Skeletal muscle cell (primary cell): ENCODE measurements at regions not wholly inside any gene's neighbourhood (a gene's known extent, or its start where the extent isn't known, plus 50 kb on each side); places are given as distances from the start of the nearest gene placed in this dataset.
A peak's percentile ranks its signal among the peaks of the same experiment; 100 is the strongest.

Source experiments
- DNase-seq: peaks from one replicate; pipeline ENCODE4 v3.0.0-alpha.2; 2010; ENCODE audit warnings: low read depth
- H3K4me3 ChIP-seq: 2 replicates; pipeline ENCODE4 v1.5.1; 2011; ENCODE audit warnings: low read depth, mild to moderate bottlenecking, control low read depth, low read length, moderate library complexity

GRCh38 chr4:36394352-36394903 lies 113.0 kb downstream of the DTHD1 start:
- no peak overlapping the region for H3K4me3 ChIP-seq
- no peak for DNase-seq

- DNase-seq, result no peak
- H3K4me3 ChIP-seq, result no peak overlapping the region
These were observed 118.4 kb downstream of the DTHD1 start for GRCh38 chr4:36399762-36400353.

GRCh38 chr4:36402008-36402758 lies 120.8 kb downstream of the DTHD1 start:
- DNase-seq, result no peak
- H3K4me3 ChIP-seq, result no peak overlapping the region

- no peak for DNase-seq
- no peak overlapping the region for H3K4me3 ChIP-seq
These were observed 129.9 kb downstream of the DTHD1 start for GRCh38 chr4:36411338-36411737.

GRCh38 chr4:36414248-36414647 lies 132.8 kb downstream of the DTHD1 start:
- no peak for DNase-seq
- no peak overlapping the region for H3K4me3 ChIP-seq

- no peak for DNase-seq
- H3K4me3 ChIP-seq, result no peak overlapping the region
These were observed 135.7 kb downstream of the DTHD1 start for GRCh38 chr4:36417146-36417545.

GRCh38 chr4:36420111-36420679 lies 138.8 kb downstream of the DTHD1 start:
- no peak overlapping the region for H3K4me3 ChIP-seq
- DNase-seq, result no peak

GRCh38 chr4:36422607-36423006 lies 141.2 kb downstream of the DTHD1 start:
- no peak overlapping the region for H3K4me3 ChIP-seq
- no peak for DNase-seq

GRCh38 chr4:36426741-36427140 lies 145.3 kb downstream of the DTHD1 start:
- H3K4me3 ChIP-seq, result no peak overlapping the region
- no peak for DNase-seq

GRCh38 chr4:36427696-36428095 lies 146.3 kb downstream of the DTHD1 start:
- no peak overlapping the region for H3K4me3 ChIP-seq
- no peak for DNase-seq

- H3K4me3 ChIP-seq, result no peak overlapping the region
These were observed 151.2 kb downstream of the DTHD1 start for GRCh38 chr4:36432586-36432985.

GRCh38 chr4:36439556-36439955 lies 158.1 kb downstream of the DTHD1 start:
- H3K4me3 ChIP-seq, result no peak overlapping the region
- no peak for DNase-seq

More at GRCh38 chr4:36432586-36432985, 151.2 kb downstream of the DTHD1 start:
- peak; percentile 11 for DNase-seq

GRCh38 chr4:36445480-36445879 lies 164.1 kb downstream of the DTHD1 start:
- no peak overlapping the region for H3K4me3 ChIP-seq
- no peak for DNase-seq

GRCh38 chr4:36446275-36446674 lies 164.9 kb downstream of the DTHD1 start:
- DNase-seq, result peak; percentile 1

GRCh38 chr4:36461344-36461743 lies 179.9 kb downstream of the DTHD1 start:
- H3K4me3 ChIP-seq, result no peak overlapping the region
- DNase-seq, result no peak

More at GRCh38 chr4:36446275-36446674, 164.9 kb downstream of the DTHD1 start:
- H3K4me3 ChIP-seq, result no peak overlapping the region

- H3K4me3 ChIP-seq, result no peak overlapping the region
- DNase-seq, result no peak
These were observed 186.3 kb downstream of the DTHD1 start for GRCh38 chr4:36467670-36468069.

GRCh38 chr4:36471903-36472302 lies 190.5 kb downstream of the DTHD1 start:
- no peak overlapping the region for H3K4me3 ChIP-seq

GRCh38 chr4:36476135-36476534 lies 194.7 kb downstream of the DTHD1 start:
- H3K4me3 ChIP-seq, result no peak overlapping the region
- no peak for DNase-seq

More at GRCh38 chr4:36471903-36472302, 190.5 kb downstream of the DTHD1 start:
- no peak for DNase-seq

GRCh38 chr4:36477861-36478260 lies 196.4 kb downstream of the DTHD1 start:
- DNase-seq, result no peak

GRCh38 chr4:36485885-36486284 lies 204.5 kb downstream of the DTHD1 start:
- no peak for DNase-seq
- no peak overlapping the region for H3K4me3 ChIP-seq

More at GRCh38 chr4:36477861-36478260, 196.4 kb downstream of the DTHD1 start:
- H3K4me3 ChIP-seq, result no peak overlapping the region
